Sigmoid colon (tissue), 4 donors: ENCODE measurements at regions not wholly inside any gene's neighbourhood (a gene's known extent, or its start where the extent isn't known, plus 50 kb on each side); places are given as distances from the start of the nearest gene placed in this dataset.

Experiments
- CTCF ChIP-seq, 4 experiments: fragments of 450-650 bp in 3 of 4; fragments of 200-600 bp in 1 of 4; IDR thresholded peaks; one replicate each; pipeline ENCODE4 v1.5.1; 2016 to 2019; ENCODE audit warnings: antibody characterized with exemption in 4 of 4, mild to moderate bottlenecking in 3 of 4, moderate library complexity in 2 of 4
- EP300 ChIP-seq, 4 donors: sonication (generic); formaldehyde crosslinking; IDR thresholded peaks; one replicate each; pipeline ENCODE4 v1.6.1; 2017; ENCODE audit warnings: antibody characterized with exemption in 4 of 4
- POLR2A ChIP-seq, 2 donors: fragments of 450-650 bp; IDR thresholded peaks; one replicate each; pipeline ENCODE4 v1.6.1; 2016; ENCODE audit warnings: antibody characterized with exemption in 2 of 2, mild to moderate bottlenecking in 2 of 2, moderate library complexity in 2 of 2
- POLR2AphosphoS5 ChIP-seq, 4 donors: sonication (generic); formaldehyde crosslinking; IDR thresholded peaks; one replicate each; pipeline ENCODE4 v1.6.1; 2017; ENCODE audit warnings: antibody characterized with exemption in 4 of 4

- TF ChIP-seq EP300 (IDR thresholded peaks at IDR 0.05) (no peak), CTCF (IDR thresholded peaks at IDR 0.05) (no peak), POLR2A (IDR thresholded peaks at IDR 0.05) (no peak), POLR2AphosphoS5 (IDR thresholded peaks at IDR 0.05) (no peak)
Measured at GRCh38 chr20:60317401-60317800, 359.2 kb downstream of the CDH26 start.
